GM12891 (cell line): ENCODE measurements at regions not wholly inside any gene's neighbourhood (a gene's known extent, or its start where the extent isn't known, plus 50 kb on each side); places are given as distances from the start of the nearest gene placed in this dataset.
"Not testable (repeated sequence)": the region's sequence is repeated elsewhere in the genome, so short reads cannot be mapped to it uniquely, and the experiment has no call there.

Source experiments
- POLR2A ChIP-seq: IDR thresholded peaks from 2 replicates; pipeline ENCODE4 v1.6.1; 2011; ENCODE audit warnings: low read depth, low read length, control low read depth
- POLR2AphosphoS5 ChIP-seq: IDR thresholded peaks from 2 replicates; pipeline ENCODE4 v1.6.1; 2011; ENCODE audit warnings: low read depth, low read length, control low read depth
- POU2F2 ChIP-seq: IDR thresholded peaks from 2 replicates; pipeline ENCODE4 v1.6.1; 2011; ENCODE audit warnings: low read depth, mild to moderate bottlenecking, control low read depth, low read length, moderate library complexity
- SPI1 ChIP-seq: IDR thresholded peaks from 2 replicates; pipeline ENCODE4 v1.6.1; 2011; ENCODE audit warnings: low read depth, low read length, control low read depth

DNA sequence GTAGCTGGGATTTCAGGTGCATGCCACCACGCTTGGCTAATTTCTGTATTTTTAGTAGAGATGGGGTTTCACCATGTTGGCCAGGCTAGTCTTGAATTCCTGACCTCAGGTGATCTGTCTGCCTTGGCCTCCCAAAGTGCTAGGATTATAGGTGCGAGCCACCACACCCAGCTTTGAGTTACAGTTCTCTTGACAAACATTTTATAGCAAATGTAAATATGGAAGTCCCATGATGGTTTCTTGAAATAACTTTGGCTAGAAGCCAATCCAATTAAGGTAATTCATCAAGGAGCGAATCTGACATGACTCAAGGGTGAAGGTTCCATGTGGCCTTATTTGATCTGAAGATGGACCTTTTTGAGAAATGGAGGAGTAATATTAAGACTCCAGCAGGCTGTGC lies 76.2 kb upstream of the RFLNA start:
- TF ChIP-seq POLR2A, POLR2AphosphoS5, POU2F2, SPI1: not testable (repeated sequence)
